ENCODE measurements at regions not wholly inside any gene's neighbourhood (a gene's known extent, or its start where the extent isn't known, plus 50 kb on each side); places are given as distances from the start of the nearest gene placed in this dataset.

DNA sequence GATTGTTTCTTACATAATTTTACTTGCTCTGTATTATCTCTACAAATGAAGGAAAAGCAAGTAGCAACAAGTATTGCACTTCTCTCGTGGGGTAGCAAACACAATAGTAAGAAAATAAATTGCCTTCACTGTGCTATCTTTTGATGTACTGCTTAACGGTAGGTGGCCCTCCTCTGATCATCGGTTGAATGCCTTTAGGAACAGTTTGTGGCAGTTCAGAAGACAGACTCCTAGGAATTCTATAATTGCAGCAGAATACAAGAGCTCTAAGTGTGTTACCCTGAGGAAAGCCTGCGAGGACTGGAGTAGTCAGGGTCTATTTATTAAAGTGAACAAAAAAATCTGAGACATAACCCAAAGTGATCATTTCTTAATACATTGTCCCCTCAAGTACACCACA lies 1135.9 kb downstream of the KCNT2 start:
- no peak for DNase-seq (ENCODE audit: extremely low read depth, low read depth, low spot score)

DNA sequence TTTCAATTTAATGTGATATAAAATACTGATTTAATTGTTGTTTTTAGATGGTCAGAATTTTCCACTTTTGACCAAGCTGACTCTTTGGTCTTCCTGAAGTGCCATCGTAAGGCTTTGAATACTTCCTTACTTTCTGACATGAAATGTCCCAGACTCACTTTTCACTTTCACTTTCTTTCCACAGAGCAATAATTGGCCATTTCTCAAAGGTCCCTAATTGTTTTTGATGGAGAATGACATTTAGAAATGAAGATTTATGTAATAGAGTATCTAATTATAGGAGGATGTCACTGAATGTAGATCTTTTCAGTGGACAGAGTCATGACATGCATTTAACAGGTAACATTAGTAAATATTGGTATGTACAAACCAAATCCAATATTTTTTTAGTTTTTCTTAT lies 1141.6 kb downstream of the KCNT2 start:
- no peak for DNase-seq (ENCODE audit: extremely low read depth, low read depth, low spot score)

DNA sequence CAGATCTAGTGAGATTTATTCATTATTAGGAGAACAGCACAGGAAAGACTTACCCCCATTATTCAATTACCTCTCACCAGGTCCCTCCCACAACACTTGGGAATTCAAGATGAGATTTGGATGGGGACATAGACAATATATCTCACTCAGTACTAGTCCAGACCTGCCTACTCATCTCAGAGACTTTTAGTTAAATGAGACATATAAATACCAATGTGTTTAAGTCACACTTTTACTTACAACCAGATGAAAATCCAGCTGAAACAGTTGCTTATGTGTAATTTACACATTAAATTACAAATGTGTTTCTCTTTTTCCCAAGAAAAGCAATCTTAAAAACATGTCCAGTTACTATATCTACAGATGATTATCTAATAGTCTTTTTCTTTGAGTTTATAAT lies 1145.6 kb downstream of the KCNT2 start:
- no peak for DNase-seq (ENCODE audit: extremely low read depth, low read depth, low spot score)

DNA sequence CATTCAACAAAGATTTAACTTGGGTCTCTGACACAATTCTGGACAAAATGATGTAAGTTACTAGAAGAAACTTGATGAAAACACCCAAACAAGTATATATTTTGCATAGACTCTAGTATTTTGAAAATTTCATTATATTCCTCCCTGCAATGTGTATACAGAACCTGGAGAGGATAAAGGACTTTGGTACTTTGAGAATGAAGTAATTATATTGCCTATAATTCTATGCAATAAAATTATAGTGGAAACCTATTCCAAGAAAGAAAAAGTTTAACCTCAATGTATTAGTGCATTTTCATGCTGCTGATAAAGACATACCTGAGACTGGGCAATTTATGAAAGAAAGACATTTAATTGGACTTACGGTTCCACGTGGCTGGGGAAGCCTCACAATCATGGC lies 1146.1 kb downstream of the KCNT2 start:
- DNase-seq (ENCODE audit: extremely low read depth, low read depth, low spot score) = no peak

DNA sequence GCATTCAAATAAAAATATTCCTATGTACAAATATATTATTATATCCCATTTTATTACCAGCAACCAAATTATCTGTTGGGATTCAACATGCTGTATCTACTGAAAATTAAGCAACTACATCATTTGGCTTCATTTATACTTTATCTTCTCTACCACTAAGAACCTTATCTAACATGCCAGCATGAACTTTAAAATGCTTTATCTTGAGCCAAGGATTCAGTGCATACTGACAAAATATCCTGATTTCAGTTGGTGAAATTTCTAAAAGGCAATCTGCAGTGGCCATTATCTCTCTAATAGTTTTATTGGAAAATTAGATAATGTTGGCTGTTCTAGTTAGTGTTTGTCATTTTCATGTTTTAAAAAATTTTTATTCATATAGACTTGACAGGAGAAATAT lies 1149.9 kb downstream of the KCNT2 start:
- no peak for DNase-seq (ENCODE audit: extremely low read depth, low read depth, low spot score)

DNA sequence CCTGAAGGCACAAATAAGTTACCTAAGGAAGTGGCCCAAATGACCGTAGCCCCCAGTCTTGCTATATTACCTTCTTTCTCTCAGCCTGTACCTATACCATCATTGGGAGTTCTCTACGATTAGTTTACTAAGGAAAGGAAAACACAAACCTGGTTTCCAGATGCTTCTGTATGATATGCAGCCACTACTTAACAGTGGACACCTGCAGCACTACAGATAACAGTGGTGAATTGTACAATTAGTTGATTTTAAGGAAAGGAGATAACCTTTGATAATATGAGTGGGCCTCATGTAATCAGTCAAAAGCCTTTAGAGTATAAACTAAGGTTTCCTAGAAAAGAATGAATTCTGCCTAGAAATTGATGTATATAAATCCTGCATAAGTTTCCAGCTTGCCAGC lies 1157.4 kb downstream of the KCNT2 start:
- DNase-seq (ENCODE audit: extremely low read depth, low read depth, low spot score) = no peak

DNA sequence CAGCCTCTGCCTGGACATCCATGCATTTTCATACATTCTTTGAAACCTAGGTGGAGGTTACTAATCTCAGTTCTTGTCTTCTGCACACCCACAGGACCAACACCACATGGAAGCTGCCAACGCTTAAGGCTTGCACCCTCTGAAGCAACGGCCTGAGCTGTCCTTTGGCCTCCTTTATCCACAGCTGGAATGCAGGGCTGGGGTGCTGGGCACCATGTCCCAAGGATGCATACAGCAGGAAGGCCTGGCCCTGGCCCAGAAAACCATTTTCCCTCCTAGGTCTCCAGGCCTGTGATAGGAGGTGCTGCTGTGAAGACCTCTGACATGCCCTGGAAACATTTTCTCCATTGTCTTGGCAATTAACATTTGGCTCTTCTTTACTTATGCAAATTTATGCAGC lies 1168.6 kb downstream of the KCNT2 start:
- no peak for DNase-seq (ENCODE audit: extremely low read depth, low read depth, low spot score)

DNA sequence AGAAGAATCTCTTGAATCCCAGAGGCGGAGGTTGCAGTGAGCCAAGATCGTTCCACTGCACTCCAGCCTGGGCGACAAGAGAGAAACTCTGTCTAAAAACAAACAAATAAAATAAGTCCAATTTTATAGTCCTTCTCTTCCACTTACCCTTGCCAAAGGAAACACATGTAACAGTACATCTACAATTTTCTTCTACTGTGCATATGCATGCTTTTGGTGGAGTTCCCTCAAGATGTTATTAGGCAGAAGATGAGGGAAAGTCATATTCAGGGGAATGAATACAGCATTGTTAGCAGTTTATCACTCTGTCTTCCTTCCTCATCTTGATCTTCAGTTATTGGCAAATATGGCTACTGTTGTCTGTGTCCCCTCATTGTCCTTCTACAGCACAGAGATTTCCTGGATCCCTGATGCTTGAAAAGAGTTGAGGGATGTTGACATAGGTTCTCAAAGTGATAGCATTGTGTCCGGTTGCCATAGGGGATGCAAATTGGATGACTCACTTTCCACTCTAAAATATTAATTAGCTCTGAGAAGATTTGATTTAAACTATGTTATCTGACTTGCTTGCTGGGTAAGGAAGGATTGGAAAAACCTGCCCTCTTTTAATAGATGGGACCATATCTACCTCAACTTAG lies 1173.6 kb downstream of the KCNT2 start:
- DNase-seq (ENCODE audit: extremely low read depth, low read depth, low spot score) = no peak

DNA sequence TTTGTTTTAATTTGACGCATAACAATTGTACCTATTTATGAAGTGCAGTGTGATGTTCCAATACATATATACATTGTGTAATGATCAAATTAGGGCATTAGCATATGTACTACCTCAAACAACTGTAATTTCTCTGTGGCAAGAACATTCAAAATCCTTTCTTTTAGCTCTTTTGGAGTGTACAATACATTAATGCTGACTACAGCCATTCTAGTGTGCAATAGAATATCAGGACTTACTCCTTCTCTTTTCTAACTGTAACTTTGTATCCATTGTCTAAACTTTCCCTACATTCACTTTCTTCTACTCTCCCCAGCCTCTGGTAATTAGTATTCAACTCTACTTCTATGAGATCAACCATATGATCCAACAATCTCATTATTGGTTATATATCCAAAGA lies 1177.4 kb downstream of the KCNT2 start:
- DNase-seq (ENCODE audit: extremely low read depth, low read depth, low spot score) = no peak

DNA sequence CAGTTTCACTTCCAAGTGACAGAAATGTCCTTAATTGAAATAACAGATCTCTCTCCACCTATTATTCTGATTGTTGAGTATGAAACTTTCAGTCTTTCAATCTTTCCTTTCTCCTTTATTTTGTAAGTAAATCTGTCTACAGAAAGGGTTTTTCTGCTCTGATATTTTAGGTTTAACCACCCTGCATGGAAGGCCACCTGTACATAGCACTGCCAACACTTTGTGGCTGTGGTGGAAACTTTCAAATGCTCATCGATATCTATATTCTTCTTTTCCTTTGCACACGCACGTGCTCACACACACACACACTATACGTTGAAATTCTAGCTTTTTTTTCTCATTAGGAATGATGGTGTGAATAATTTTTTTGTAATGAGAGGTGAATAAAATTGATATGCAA lies 1179.3 kb downstream of the KCNT2 start:
- no peak for DNase-seq (ENCODE audit: extremely low read depth, low read depth, low spot score)

DNA sequence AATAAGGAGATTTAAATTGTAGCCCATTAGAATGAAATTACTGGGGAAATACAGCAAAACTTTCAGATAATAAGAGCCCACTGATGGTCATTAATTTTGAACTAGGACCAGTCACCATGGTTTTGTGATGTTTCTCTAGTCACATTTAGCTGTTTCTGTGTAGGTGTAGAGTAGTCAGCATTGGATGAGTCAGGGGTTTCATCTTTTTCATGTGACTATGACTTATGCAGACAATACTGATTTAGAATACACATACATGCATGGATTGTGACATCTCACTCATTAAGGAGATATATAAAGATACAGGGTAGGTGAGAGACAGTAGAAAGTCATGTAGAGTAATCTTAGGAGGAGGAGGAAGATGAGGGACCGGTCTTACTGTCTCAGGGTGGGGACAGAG lies 1192.7 kb downstream of the KCNT2 start:
- DNase-seq (ENCODE audit: extremely low read depth, low read depth, low spot score) = no peak

DNA sequence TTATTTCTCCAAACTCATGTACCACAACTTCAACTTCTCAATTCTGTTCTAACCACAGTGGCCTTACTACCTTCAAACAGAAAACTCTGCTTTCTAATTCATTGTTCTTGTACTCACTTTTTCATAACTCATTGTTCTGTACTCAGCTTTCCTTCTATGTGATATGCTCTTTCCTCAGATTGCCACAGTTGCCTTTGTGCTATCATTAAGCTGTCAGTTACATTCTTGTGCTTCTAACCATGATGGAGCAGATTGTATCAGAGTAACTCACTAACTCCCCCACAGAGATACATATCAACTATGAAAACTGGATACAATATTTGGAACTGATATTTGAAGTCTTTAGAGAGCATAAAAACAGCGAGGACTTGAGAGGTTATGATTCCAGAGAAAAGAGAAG lies 1213.7 kb downstream of the KCNT2 start:
- no peak for DNase-seq (ENCODE audit: extremely low read depth, low read depth, low spot score)

DNA sequence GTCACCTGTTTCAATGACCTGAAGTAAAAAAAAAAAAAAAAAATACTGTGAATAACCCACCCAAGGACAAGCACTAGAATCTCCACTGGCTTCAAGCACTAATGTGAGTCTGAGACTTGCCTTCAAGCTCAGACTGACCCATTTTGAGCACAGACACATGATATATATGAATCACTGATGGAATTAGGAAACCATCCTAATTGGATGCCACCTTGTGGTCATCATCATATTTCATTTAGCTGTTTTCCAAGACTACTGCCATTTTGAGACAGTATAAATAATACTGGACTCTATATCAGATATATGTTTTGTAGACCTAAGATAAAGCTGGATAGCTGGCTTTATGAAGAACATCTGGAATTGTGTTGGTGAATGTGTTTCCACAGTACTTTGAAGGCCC lies 1232.0 kb downstream of the KCNT2 start:
- DNase-seq (ENCODE audit: extremely low read depth, low read depth, low spot score) = no peak

DNA sequence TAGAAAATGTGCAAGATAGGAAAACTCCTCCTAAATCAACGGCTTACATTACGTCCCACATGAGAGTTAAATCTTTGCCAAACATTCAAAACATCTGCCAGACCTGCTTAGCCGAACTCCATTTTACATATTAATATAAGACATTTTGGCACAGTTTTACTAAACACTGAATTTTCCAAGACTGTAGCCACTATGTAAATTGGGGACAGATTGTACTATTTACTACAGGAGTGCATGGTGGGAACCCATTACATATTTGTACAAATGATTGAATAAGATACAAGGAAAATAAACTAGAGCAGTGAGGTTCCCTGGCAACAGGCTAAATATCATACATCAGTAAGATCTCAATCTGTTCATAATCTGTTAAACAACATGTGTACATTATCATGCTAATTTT lies 1234.4 kb downstream of the KCNT2 start:
- no peak for DNase-seq (ENCODE audit: extremely low read depth, low read depth, low spot score)

DNA sequence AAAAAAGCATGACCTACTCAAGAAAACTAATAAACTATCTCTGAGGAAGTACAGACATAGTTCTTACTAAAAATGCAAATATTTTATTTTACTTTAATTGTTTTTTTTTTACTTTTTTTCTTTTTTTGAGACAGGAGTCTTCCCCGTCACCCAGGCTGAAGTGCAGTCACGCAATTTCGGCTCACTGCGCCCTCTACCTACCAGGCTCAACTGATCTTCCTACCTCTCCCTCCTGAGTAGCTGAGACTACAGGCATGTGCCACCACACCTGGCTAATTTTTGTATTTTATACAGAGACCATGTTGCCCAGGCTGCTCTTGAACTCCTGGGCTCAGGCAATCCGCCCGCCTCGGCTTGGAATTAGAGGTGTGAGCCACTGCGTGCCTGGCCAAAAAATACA lies 1263.1 kb downstream of the KCNT2 start:
- DNase-seq (ENCODE audit: extremely low read depth, low read depth, low spot score) = no peak

DNA sequence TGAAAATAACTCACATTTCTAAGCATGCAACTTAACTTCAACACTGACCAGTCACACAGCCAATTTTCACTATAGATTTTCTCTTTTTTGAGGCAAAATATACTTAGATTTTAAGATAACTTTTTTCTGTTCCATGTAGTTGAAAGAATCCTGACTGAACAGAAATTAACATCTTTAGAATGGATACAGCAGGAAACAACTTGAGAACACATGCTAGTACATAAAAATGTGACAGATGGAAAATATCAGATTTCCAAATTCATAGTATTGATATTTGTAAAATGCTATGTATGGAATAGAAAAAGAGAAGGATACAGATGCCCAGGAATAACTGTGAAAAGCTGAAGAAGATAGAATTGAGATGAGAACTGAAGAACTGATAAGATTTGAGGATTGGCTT lies 1270.6 kb downstream of the KCNT2 start:
- no peak for DNase-seq (ENCODE audit: extremely low read depth, low read depth, low spot score)

DNA sequence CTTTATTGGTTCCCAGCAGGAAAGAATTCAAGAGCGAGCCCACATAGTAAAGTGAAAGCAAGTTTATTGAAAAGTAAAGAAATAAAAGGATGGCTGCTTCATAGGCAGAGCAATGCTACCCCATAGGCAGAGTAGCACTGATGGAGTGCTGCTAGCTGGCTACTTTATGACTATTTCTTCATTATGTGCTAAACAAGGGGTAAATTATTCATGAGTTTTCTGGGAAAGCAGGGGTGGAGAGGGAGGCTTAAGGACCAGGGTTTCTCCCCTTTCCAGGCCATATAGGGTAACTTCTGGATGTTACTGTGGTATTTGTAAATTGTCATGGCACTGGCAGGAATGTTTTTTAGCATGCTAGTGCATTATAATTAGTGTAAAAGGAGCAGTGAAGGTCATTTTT lies 1271.4 kb downstream of the KCNT2 start:
- DNase-seq (ENCODE audit: extremely low read depth, low read depth, low spot score) = no peak

DNA sequence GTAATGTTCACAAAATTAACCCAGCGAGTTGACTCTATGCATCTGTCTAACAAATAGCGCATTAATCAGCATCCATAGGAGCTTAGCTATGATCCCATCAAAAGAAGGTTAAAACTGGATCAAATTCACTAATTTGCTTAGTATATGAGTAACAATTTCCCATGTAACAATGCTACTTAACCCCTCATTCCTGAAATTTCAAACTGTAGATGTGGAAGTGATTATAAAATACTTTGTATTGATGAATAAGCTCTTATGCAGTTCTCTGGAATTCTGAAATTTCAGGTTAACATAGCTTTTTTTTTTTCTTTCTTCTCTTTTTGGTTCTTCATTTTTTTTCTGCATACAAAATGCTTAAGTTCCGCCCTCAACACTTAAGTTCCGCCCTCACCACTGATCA lies 1272.7 kb downstream of the KCNT2 start:
- DNase-seq (ENCODE audit: extremely low read depth, low read depth, low spot score) = no peak

DNA sequence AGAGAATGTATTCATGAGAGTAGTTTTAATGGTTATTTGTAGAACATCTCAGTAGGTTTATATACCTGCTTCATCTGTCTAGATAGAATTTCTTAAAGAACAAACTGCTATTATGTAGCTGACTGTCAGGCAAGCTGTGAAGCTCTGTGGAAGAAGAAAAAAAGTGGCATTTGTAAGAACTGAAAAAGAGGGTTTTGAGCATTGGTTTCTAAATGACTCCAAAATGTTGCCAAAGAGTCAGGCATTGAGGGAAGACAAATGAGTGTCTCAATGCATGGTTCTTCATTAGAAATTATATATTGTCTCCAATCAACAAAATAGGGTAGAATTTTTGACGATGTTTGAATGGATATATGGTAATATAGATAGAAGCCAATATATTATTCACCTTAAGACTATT lies 1276.1 kb downstream of the KCNT2 start:
- DNase-seq (ENCODE audit: extremely low read depth, low read depth, low spot score) = no peak

DNA sequence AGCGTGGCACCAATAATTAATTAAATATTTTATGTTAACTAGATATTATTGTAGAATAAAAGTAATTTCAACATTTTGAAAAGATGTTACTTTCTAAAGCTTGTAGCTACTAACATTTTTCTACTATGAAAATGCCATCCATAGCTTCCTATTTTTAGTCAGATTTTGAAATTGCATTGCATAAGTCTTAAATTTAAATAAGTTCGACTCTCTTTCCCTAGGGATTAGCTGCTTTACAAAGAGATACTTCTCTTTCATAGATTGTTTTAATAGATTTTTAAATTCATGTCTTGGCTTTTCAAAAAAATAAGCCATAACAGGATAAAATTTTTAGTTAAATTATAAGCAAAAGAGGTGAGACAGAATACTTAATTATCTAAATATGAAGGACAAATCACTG lies 1279.6 kb downstream of the KCNT2 start:
- no peak for DNase-seq (ENCODE audit: extremely low read depth, low read depth, low spot score)

DNA sequence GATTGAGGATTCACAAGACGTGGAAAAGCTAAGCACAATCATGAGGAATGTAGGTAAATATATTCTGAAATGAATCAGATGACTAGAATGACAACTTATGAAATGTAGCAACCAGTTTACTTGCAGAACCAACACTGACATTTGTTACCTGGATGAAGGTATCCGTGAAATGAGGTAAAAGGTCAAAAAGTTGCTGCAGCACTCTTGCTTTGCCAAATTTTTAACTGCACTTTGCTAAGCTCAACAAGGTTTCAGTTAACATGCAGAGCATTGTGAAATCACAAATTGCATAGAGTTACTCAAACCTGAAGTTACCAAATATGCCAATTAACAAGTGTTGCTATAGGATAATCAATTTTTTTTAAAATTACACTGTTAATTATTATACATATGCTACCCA lies 1280.1 kb downstream of the KCNT2 start:
- DNase-seq (ENCODE audit: extremely low read depth, low read depth, low spot score) = no peak

DNA sequence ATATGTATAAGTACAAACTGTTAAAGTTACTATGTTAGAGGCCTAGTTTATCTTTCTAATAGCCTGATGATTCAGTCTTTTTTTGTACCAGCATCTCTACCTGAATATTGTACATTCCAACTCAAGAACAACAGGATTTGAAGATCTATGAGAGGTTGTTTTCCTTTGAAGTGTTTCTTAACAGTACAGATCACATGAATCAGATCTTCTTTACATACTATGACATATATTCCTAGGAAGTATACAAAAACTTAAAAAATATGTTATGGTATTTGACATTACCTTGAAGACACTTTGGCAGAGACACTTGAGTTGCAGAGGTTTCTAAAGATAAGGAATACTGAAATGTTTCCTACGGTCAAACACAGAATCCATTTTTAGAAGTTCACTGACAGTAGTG lies 1280.9 kb downstream of the KCNT2 start:
- DNase-seq (ENCODE audit: extremely low read depth, low read depth, low spot score) = no peak

DNA sequence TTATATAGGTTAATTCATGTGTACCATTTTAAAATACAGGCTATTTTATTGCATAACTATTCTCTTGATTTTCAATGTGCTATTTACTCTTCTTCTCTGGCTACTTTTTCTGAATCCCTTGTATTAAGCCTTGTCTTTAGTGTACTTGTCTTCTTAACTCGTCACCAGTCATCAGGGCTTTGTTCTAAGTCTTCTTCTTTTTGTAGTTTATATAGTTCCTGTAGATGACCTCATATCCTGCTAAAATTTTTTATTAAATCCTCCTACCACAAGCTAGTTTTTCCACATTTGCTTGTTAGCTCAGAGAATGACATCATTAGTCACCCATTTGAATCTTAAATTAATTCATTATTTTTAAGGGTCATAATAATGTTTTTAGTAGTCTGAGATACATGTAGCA lies 1281.9 kb downstream of the KCNT2 start:
- DNase-seq (ENCODE audit: extremely low read depth, low read depth, low spot score) = no peak

DNA sequence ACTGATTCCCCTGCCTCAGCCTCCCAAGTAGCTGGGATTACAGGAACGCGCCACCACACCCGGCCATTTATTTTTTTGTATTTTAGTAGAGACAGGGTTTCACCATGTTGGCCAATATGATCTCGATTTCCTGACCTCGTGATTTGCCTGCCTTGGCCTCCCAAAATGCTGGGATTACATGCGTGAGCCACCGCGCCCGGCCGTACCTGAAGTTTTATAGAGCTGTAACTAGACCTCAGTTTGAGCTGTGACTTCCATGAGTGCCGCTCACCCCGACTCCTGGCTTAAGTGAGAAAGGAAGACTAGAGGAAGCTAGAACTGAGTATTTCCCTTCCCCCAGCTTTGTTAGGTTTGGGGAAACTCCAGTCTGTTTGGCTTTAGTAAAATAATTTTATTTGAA lies 1283.1 kb downstream of the KCNT2 start:
- no peak for DNase-seq (ENCODE audit: extremely low read depth, low read depth, low spot score)

All from glomerular endothelial cell (primary cell).